Astrocyte (in vitro differentiated cells and primary cell): ENCODE measurements at regions not wholly inside any gene's neighbourhood (a gene's known extent, or its start where the extent isn't known, plus 50 kb on each side); places are given as distances from the start of the nearest gene placed in this dataset.

Experiments
- EZH2 ChIP-seq: IDR thresholded peaks from 2 replicates; pipeline ENCODE4 v1.6.1; 2012; ENCODE audit warnings: mild to moderate bottlenecking, low read length, inconsistent platforms; ENCODE audit not compliant: insufficient read depth
- TF ChIP-seq, protein P1 (sequence below): IDR thresholded peaks from 2 replicates; pipeline ENCODE4 v1.5.1; 2011; ENCODE audit warnings: low read depth, mild to moderate bottlenecking, inconsistent platforms, low read length, moderate library complexity; ENCODE audit not compliant: insufficient read depth

DNA sequence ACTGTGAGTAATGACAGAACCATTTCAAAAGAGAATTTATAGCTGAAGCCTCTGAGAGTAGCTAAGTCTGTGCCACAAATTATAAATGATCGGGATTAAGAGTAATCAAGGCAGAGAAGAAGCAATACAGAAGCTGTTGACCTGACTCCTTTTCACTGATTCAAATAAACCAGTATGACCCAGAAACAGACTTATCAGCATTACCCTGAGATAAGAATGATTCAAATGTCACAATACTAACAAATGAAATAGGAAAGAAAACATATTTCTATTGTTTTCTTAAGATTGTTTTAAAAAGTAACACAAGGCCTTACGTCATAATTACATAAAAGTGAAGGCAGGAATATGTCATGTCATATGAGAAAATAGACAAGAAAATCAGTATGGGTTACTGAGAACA, 1534.6 kb downstream of the SI start:
- TF ChIP-seq, protein P1, sequence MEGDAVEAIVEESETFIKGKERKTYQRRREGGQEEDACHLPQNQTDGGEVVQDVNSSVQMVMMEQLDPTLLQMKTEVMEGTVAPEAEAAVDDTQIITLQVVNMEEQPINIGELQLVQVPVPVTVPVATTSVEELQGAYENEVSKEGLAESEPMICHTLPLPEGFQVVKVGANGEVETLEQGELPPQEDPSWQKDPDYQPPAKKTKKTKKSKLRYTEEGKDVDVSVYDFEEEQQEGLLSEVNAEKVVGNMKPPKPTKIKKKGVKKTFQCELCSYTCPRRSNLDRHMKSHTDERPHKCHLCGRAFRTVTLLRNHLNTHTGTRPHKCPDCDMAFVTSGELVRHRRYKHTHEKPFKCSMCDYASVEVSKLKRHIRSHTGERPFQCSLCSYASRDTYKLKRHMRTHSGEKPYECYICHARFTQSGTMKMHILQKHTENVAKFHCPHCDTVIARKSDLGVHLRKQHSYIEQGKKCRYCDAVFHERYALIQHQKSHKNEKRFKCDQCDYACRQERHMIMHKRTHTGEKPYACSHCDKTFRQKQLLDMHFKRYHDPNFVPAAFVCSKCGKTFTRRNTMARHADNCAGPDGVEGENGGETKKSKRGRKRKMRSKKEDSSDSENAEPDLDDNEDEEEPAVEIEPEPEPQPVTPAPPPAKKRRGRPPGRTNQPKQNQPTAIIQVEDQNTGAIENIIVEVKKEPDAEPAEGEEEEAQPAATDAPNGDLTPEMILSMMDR, result no peak
- no peak for TF ChIP-seq EZH2
